GM12872 (cell line): ENCODE measurements at regions not wholly inside any gene's neighbourhood (a gene's known extent, or its start where the extent isn't known, plus 50 kb on each side); places are given as distances from the start of the nearest gene placed in this dataset.

Experiments used
- TF ChIP-seq, protein P1 (sequence below): IDR thresholded peaks from 3 replicates; pipeline ENCODE4 v1.5.1; 2011; ENCODE audit warnings: low read depth, mild to moderate bottlenecking, low read length, moderate library complexity; ENCODE audit not compliant: insufficient read depth

- TF ChIP-seq, protein P1, sequence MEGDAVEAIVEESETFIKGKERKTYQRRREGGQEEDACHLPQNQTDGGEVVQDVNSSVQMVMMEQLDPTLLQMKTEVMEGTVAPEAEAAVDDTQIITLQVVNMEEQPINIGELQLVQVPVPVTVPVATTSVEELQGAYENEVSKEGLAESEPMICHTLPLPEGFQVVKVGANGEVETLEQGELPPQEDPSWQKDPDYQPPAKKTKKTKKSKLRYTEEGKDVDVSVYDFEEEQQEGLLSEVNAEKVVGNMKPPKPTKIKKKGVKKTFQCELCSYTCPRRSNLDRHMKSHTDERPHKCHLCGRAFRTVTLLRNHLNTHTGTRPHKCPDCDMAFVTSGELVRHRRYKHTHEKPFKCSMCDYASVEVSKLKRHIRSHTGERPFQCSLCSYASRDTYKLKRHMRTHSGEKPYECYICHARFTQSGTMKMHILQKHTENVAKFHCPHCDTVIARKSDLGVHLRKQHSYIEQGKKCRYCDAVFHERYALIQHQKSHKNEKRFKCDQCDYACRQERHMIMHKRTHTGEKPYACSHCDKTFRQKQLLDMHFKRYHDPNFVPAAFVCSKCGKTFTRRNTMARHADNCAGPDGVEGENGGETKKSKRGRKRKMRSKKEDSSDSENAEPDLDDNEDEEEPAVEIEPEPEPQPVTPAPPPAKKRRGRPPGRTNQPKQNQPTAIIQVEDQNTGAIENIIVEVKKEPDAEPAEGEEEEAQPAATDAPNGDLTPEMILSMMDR = no peak
These were observed 1044.6 kb downstream of the VRK1 start for GRCh38 chr14:97841762-97842161.

DNA sequence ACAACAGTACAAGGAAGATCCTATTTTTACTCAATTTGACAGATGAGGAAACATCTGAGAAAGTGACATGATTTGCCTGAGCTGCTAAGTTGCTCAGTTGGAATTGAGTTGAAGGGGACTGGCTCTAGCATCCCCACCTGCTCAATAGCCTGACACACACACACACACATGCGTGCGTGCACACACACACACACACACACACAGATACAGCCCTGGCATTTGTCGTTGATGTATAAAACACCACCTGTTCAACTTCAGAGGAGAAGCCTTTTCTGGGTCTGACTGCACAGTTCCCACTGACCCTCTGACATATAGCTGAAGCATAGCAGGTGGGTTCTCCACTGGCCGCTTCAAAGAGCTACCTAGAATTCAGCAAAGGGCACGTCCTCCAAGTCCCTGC, 1045.9 kb downstream of the VRK1 start:
- TF ChIP-seq, protein P1 = no peak

DNA sequence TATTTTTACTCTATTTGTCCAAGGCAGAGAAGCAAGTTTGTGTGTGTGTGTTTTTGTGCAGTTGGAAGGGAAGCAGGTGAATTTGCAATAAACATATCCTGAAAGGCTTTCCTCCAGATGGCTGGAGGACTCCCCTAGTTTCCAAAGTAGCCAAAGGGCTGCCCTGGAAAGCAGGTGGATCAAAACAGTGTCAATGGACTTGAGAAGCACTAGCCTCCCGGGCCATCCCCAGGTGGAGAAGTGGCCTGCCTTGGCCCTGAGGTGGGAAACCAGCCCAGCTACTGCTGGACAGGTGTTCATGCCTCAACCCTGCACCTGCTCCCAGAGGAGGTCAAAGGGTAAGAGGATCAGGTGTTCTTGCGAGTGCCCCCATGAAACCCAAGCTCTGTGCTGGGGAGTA, 1046.9 kb downstream of the VRK1 start:
- TF ChIP-seq, protein P1 = no peak

- TF ChIP-seq, protein P1 = no peak
These were observed 1049.0 kb downstream of the VRK1 start for GRCh38 chr14:97846156-97846555.

GRCh38 chr14:97848317-97848980, 1051.3 kb downstream of the VRK1 start:
- TF ChIP-seq, protein P1 = no peak

- TF ChIP-seq, protein P1 = no peak
These were observed 1053.3 kb downstream of the VRK1 start for GRCh38 chr14:97850466-97850865.

DNA sequence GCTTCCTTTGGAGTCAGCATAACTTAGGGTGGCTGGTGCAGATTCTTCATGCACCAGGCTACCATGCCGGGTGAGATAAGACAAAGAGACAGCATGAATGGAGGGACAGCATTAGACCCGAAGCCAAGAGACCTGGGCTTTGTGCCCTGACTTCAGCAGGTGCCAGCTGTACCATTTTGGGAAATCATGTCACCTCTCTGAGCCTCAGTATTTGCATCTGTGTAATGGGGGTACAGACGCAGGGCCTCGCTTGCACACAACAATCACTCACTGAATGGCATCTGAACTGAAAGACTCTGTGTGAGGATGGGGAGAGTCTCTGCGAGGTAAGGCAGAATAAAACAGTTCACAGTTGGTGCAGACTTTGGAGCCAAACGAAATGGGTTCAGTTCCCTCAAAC, 1053.7 kb downstream of the VRK1 start:
- TF ChIP-seq, protein P1 = no peak

GRCh38 chr14:97851428-97851995, 1054.3 kb downstream of the VRK1 start:
- TF ChIP-seq, protein P1 = no peak
